ENCODE measurements at regions not wholly inside any gene's neighbourhood (a gene's known extent, or its start where the extent isn't known, plus 50 kb on each side); places are given as distances from the start of the nearest gene placed in this dataset.

GRCh38 chr4:111453216-111453615 lies 692.0 kb upstream of the FAM241A start:
- no peak for TF ChIP-seq EZH2 (IDR thresholded peaks at IDR 0.05; ENCODE audit: borderline replicate concordance, low read length)
- TF ChIP-seq CTCF (conservative IDR thresholded peaks at IDR 0.05 in 1 of 2, IDR thresholded peaks at IDR 0.05 in 1 of 2; ENCODE audit: extremely low read depth in 1 of 2, insufficient read depth in 1 of 2, low read depth in 1 of 2, low read length in 2 of 2): no peak

Data from mammary epithelial cell (primary cell).